GM18519 (cell line): ENCODE measurements at regions not wholly inside any gene's neighbourhood (a gene's known extent, or its start where the extent isn't known, plus 50 kb on each side); places are given as distances from the start of the nearest gene placed in this dataset.

ENCODE experiments used
- ATAC-seq: cut with Tn5 transposase; IDR thresholded peaks from one replicate; pipeline ENCODE4 v1.9.1; 2021; ENCODE audit warnings: mild to moderate bottlenecking, moderate library complexity; ENCODE audit not compliant: unreplicated experiment, low FRiP score

- no peak for ATAC-seq
Measured at GRCh38 chr20:48313324-48313723, 514.5 kb downstream of the PREX1 start.

GRCh38 chr20:48311956-48312355 lies 515.8 kb downstream of the PREX1 start:
- no peak for ATAC-seq

GRCh38 chr20:48310305-48310704 lies 517.5 kb downstream of the PREX1 start:
- ATAC-seq, result no peak

GRCh38 chr20:48309293-48309692 lies 518.5 kb downstream of the PREX1 start:
- ATAC-seq, result no peak

GRCh38 chr20:48308882-48309281 lies 518.9 kb downstream of the PREX1 start:
- ATAC-seq, result no peak

GRCh38 chr20:48308232-48308781 lies 519.5 kb downstream of the PREX1 start:
- ATAC-seq, result no peak

GRCh38 chr20:48307277-48307676 lies 520.5 kb downstream of the PREX1 start:
- ATAC-seq, result no peak

GRCh38 chr20:48302844-48303542 lies 517.7 kb upstream of the SULF2 start:
- ATAC-seq, result no peak

GRCh38 chr20:48302149-48302548 lies 516.9 kb upstream of the SULF2 start:
- ATAC-seq, result no peak

GRCh38 chr20:48301189-48301588 lies 515.9 kb upstream of the SULF2 start:
- no peak for ATAC-seq

GRCh38 chr20:48300529-48300928 lies 515.2 kb upstream of the SULF2 start:
- ATAC-seq, result no peak

GRCh38 chr20:48298851-48299484 lies 513.7 kb upstream of the SULF2 start:
- ATAC-seq, result no peak

GRCh38 chr20:48298433-48298832 lies 513.2 kb upstream of the SULF2 start:
- ATAC-seq, result no peak

- ATAC-seq, result no peak
Measured at GRCh38 chr20:48295966-48296421, 510.7 kb upstream of the SULF2 start.

GRCh38 chr20:48295445-48295903 lies 510.2 kb upstream of the SULF2 start:
- ATAC-seq, result no peak

- ATAC-seq, result no peak
Measured at GRCh38 chr20:48294942-48295341, 509.7 kb upstream of the SULF2 start.

GRCh38 chr20:48294196-48294595 lies 508.9 kb upstream of the SULF2 start:
- no peak for ATAC-seq

- ATAC-seq, result no peak
Measured at GRCh38 chr20:48293671-48294070, 508.4 kb upstream of the SULF2 start.

- no peak for ATAC-seq
Measured at GRCh38 chr20:48292806-48293205, 507.5 kb upstream of the SULF2 start.

GRCh38 chr20:48291896-48292295 lies 506.6 kb upstream of the SULF2 start:
- no peak for ATAC-seq

- ATAC-seq, result no peak
Measured at GRCh38 chr20:48288930-48289507, 503.7 kb upstream of the SULF2 start.
